ENCODE measurements at regions not wholly inside any gene's neighbourhood (a gene's known extent, or its start where the extent isn't known, plus 50 kb on each side); places are given as distances from the start of the nearest gene placed in this dataset.

DNA sequence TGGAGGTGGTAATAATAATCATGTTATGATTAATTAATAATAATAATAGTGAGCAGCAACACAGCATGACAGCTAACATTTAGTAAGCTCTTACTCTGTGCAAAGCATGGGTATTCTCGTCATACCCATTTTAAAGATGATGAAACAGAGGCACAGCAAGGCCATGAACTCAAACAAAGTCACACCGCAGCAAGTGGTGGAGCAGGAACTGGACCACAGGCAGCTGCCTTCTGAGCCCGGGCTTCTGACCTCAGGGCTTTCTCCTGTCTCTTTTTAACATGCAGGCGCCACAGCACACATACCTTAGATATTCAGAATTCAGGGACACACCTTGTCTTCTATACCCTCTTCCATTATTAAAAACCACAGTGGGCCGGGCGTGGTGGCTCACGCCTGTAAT is 50.7 kb upstream of the SPATA12 start:
- no peak for DNase-seq (ENCODE audit: low spot score)

DNA sequence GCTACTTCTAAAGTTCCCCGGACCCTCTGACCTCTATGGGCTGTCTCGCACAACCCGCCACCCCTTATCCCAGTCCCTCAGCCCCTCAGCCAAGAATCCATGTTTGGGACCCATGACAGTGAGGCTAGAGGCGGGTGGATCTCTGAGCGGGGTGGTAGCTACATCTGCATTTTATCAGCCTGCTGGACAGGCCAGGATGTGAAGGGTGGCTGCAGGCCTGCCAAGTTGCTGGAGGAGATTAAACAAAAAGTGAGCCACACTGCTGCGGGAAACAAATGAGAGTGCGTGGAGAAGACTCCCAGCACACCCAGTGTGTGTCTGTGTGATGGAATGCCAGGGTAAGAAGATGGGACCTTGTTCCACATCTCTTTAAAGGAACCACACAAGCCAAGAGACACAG is 51.1 kb upstream of the SPATA12 start:
- no peak for DNase-seq (ENCODE audit: low spot score)

DNA sequence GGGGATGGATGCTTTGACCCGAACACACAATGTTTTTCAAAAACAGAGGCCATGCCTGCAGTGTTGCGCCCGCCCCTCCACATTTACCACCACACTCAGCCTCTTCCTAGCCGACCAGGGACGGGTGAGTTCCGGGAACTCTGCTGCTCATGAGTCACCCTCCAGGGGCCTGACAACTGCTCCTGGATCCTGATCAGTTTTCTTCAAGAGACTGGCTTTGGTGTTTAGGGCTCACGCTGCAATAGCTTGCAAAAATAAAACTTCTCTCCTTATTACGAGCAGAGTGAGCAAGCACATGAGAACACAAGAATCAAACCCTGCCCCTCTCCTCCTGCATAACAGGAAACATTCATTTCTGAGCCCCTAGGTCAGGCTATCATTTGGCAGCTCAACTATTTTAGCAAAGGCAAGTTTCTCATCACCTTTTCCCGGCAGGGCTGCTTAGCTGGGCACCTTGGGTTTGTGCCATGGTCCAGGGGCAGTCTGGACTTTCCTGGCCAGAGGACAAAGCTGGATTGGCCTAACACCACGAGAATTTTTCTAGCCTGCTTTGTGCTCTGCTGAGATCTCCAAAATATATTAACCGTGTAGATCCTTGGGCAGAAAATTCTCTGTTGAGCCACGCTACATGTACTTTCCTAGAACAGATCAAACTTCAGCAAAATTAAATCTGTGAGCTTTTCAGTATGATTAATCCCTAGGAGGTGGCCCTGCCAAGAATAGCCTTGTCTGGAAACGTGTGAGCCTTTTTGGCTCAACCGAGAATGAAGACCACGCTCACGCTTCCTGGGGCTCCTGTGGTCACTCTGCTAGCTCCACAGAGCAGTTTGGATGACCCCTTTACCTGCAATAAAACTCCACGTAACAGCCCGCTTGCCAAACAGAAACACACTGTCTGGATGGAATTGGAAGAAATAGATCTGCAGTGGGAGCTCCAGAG is 52.7 kb upstream of the SPATA12 start:
- peak; percentile 41 for DNase-seq (ENCODE audit: low spot score)

DNA sequence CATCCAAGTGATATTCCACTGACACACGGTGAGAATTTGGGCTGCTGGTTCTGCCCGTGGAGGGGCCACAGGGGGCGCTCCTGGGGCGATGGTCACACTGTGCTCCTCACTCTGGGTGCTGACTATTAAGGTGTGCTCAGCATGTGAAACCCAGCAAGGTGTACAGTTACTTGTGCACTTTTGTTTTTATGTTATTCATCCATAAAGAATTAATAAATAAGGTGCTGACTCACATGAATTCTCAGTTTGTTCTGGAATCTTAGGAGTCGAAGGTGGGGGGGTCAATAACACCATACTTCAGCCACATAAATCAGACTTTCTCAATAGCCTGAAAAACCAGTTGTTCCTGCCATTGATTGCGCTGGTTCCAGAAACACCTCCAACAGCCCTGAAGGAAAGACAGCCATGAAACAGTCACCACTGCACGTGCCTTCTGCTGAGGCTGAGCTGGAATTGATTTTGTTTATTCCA is 53.5 kb upstream of the SPATA12 start:
- no peak for DNase-seq (ENCODE audit: low spot score)

DNA sequence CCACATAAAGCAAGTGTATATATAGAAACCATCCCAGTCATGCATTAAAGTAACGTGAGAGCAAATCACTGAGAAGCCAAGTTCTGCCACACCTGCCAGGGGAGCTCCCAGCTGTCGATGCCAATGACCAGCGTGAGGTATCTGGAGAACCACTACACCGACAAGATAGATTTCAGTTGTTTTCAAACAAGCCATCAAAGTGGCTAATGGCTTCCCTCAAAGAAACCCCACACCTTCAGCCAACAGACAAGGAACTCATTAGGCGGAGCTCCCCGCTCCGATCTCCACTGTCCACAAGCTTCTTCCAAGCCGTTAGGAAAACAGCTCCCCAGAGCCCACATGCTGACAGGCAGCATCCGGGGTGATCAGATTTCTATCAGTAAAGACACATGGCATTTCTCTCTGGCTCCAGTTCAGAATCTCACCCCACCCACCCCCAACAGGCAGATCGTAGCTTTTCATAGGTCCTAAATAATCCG is 54.2 kb upstream of the SPATA12 start:
- DNase-seq (ENCODE audit: low spot score) = no peak

DNA sequence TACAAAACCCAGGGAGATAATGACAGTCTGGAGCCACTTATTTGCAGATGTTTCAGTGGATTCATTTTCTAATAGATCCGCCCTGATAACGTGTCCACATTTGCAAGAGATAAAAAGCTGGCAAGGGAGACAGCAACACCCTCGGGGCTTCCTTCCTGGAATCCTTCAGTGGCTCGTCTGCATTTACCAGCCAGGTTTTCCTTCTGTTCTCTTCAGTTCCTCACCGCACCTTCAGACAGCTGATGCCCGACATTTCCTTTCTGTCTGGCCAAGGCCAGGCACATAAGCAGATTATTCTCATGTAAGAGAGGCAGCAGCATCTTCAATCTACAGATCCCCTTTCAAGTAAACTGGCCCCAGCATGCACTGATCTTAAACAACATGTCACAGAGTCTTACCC is 56.2 kb upstream of the SPATA12 start:
- no peak for DNase-seq (ENCODE audit: low spot score)

DNA sequence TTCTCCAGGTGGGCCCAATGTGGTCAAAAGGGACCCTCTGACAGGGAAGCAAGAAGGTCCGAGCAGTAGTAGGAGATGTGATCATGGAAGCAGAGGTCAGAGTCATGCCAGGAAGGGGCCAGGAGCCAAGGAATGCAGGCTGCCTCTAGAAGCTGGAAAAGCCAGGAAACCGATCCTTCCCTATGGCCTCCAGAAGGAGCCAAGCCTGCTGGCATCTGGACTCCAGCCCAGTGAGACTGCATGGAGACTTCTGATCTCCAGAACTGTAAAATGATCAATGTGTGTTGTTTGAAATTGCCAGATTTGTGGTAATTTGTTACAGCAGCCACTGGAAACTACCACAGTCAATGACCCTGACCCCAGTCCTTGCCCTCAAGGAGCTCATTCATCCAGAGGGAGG is 56.8 kb upstream of the SPATA12 start:
- no peak for DNase-seq (ENCODE audit: low spot score)

DNA sequence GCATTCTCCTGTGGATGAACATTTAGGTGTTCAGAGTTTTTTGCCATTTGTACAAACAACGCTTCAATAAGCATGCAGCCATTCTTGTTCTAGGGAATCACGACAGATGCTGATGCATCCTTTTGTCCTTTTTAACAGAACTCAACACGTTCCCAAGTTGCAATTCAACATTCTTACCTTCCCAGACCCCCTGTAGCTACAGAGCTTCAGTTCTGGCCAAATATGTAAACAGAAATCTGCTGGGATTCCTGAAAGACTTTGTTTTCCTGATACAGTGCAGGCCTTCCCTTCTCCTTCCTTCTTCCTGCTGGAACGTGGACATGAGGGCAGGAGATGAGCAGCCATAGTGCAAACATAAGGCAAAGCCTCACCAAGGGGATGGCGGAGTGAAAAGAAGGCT is 59.1 kb upstream of the SPATA12 start:
- DNase-seq (ENCODE audit: low spot score) = no peak

DNA sequence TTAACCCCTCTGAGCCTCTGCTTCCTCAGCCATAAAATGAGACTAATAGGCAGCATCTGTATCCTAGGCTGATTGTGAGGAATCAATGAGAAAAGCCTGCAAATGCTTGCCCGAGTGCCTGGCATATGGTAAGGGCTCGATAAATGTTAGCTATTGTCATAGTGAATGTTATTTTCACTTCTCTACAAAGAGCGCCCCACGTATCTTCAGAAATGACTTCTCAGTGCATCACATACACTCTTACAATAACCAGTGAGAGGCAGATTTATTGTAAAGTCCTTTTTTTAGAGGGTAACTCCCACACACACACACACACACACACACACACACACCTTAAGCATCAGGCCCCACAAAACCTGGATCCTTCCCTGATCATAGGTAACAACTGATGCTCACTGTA is 60.5 kb upstream of the SPATA12 start:
- DNase-seq (ENCODE audit: low spot score) = no peak

DNA sequence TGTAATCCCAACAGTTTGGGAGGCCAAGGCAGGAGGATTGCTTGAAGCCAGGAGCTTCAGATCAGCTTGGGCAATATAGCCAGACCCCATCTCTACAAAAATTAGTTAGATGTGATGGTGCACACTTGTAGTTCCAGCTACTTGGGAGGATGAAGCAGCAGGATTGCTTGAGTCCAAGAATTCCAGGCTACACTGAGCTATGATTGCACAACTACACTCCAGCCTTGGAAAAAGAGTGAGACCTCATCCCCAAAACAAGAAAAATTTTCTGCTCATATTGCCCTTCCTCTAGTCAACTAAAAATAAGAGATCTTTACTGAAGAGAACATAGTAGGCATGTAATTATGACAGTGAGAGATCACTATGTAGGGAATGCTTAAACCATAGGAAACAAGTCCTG is 60.9 kb upstream of the SPATA12 start:
- no peak for DNase-seq (ENCODE audit: low spot score)

DNA sequence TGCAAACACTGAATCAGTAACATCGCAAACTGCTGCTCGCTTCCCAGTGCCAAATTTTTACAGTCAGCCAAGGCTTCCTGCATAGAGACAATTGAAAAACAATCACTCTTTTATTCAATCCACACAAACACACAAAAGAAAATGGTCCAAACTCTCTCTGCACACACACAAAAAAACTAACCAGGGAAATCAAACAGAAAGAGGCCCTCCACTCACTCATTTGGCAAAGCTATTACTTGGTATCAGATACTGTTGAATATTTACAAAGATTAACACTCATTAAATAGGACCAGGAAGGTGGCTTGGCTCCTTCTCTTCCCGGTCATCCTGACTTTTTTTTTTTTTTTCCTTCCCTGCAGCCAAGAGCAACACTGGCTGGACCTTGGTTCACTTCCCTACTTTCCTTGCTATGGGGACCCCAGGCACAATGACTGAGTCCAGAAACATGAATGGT is 62.4 kb upstream of the SPATA12 start:
- DNase-seq (ENCODE audit: low spot score) = no peak

DNA sequence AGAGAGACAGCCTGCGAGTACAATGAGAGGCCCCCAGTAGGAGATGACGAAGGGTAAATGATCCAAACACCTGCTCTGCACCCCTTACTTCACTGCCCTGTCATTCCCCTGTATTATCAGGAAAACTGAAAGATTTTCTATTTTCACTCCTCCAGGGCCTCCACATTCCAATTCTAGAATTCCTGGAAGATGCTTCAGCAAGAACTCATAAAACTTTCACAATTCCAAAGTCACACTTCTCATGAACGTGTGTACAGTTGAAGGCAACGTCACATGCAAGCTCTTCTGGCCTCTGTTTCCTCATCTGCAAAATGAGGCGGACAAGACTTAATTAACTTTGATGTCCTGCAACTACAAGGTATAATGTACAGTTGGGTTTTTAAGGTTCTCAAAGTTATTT is 62.8 kb upstream of the SPATA12 start:
- DNase-seq (ENCODE audit: low spot score) = no peak

DNA sequence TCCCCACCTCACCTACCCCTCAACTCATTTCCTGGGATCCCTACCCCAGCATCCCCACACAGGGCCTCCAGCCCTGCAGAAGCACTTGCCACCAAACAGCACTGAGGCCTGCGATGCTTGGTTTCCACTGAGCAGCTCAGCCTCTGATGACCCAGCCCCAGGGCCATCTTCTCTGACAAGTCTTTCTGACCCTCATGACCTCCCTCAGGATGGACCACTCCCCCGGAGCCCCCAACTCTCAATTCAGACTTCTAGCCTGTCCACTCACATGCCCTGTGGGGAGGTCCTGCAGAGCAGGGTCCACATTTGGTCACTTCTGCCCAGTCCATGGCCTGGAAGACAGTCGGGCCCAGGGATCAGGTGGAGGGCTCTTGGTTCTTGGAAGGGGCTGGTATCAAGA is 63.4 kb upstream of the SPATA12 start:
- no peak for DNase-seq (ENCODE audit: low spot score)

DNA sequence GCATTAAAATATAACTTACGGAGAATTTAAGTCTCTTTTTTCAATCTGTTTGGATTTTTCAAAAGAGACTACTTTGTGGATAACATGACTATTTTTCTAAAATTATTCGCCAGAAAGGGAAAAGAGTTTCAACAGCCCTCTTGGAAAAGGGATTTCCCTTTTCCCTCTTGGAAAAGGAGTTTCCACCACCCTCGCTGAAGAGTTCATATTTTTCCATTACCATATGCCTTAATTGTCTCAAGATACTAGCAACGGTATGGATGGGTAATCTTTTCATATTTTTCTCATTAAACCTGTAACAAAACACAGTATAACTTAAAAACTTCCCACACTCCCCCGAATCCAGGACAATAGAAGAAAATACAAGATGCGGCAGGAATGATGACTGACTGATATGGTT is 66.1 kb upstream of the SPATA12 start:
- no peak for DNase-seq (ENCODE audit: low spot score)

DNA sequence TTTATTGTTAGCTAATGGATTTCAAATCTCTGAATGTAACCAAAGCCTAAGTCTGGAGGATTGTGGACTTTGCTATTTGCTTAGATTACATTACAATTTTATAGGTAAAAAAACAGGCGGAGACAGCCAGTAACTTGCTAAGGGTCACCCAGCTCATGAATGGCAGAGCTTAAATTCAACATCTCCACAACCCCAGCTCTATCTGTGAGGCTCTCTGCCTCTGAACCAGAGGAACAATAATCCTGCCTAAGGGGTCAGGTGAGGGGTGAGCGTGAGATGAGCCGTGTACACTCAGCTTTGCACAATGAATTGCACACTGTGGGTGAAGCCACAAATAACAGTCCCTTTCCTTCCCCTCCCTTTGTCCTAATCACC is 69.8 kb upstream of the SPATA12 start:
- no peak for DNase-seq (ENCODE audit: low spot score)

DNA sequence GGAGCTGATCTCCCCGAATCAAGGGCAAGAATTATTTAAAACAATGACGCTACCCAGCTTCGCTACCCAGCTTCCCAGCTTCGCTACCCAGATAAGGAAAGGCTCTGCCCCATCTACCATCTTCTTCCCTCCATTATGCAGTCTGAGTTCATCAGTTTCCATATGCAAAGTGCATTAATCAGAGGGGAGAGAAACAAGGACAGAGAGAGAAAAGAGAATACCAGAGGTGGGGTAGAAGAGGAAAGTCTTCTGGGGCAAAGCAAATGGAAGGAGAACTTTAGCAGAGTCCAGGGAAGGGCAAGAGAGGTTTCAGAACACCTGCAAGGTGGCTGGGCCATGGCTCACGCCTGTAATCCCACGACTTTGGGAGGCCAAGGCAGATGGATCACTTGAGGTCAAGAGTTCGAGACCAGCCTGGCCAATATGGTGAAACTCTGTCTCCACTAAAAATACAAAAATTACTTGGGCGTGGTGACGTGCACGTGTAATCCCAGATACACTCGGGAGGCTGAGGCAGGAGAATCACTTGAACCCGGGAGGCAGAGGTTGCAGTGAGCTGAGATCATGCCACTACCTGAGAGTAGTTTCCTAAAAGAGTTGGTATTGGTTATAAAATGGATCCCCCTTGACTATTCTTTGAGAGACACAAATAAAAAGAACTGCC is 70.4 kb upstream of the SPATA12 start:
- no peak for DNase-seq (ENCODE audit: low spot score)

DNA sequence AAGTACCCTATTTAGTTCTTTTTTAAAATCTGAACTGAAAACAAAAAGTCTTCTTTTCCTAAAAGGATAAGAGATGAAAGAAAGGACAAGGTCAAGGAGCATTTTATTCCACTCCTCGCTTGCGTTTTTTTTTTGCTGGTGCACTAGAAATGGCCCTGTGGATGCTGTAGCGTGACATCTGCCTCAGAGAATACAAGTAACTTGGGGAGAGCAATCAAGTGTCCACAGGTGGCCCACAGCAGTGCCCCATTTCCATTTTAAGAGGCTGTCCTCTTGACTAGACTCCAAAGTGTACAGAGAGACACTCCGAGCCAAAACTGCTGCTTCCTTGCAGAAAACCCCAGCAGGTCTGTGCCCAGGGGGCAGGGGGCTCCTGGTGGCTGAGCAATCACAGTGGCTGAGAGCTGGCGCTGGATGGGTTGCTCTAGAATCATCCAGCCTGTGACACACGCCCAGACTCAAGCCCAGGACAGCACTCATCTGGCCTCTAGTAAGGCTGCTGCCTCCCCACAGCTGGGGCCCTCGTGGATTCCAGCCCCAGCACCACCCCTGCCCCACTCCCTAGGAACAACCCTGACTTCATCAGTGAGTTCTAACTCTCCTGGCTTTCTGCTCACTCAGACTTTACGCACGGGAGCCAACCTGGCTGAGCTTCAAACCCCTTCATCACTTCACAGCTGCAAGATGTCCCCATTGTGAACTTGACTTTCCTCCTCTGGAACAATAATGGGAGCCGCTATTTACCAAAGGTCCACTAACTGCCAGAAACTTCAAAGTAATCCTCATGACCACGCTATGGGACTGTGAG is 71.1 kb upstream of the SPATA12 start:
- DNase-seq (ENCODE audit: low spot score) = no peak

DNA sequence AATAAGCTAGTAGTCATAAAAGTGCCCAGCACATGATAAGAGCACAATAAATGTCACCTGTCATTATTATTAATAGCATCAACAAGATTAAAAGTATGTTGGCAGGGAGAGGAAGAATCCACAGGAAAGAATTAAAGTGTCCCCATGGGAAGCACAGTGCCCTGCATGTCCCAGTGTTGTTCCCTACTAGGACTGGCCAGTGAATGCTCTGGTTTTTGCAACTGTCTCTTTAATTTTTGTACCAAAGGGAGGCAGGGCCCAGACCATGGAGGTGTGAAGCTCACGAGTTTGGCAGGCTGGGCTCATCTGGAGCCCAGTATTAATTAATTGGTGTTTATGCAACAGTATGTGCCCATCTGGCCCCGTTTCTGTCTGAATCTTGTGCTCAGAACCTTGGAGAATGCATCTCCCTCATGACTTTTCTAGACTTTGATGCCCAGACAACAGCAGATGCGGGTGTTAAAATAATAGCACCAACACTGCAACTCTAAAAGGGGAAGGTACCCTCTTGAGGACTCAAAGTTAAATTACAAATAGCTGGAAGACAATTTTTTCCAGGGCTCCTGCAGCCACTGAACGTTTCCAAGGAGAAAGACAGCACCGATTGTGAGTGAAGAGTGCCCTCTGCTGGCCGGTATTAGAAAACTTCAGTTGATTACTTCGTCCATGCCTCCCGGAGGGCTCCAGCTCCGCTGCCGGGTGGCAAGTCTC is 71.9 kb upstream of the SPATA12 start:
- DNase-seq (ENCODE audit: low spot score) = peak; percentile 71

DNA sequence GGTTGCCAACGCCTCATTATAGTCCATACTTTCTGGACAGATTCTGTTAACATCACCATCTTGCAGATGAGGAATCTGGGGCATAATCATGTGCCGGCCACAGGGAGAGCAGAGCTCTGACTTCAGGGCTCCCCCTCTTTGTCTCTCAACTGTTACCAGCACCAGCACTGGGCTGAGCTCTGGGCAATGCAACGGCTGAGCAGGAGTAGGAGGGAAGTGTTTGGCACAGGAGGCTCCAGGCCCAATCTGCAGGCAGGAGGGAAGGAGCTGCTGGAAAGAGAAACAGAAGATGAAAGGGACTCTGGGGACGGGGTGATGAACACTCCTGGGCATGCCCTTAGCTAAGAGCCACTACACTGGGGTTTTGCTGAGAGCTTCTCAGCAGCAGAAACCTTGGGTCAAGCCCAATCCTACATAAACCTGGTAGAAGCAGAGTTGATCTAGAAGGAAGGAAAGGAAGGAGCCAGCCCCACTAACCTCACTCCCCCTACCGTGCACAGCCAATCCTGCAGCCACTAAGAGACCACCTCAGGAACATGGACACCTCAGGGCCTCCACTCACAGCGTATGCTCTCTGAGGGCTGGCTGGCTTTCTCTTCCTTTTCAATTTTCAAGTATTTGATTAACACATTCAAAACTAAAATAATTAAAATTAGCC is 73.1 kb upstream of the SPATA12 start:
- peak; percentile 45 for DNase-seq (ENCODE audit: low spot score)

DNA sequence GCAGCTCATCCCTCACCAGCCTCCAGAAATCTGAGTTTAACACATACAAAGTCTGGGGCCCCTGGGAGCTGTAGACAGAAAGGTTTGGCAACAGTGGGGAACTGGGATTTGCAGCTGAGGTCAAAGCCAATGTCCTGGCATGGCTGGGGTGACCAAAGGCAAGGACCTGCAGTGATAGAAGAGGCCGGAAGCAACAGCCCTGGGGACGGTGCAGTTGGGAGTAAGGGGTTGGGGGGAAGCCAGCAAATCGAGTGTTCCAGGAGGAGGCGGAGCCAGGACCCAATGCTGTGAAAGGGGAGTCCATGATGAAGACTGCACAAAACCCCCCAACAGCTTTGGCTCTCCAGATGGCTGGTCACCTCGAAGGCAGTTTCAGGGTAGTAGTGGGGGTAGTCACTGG is 74.1 kb upstream of the SPATA12 start:
- DNase-seq (ENCODE audit: low spot score) = no peak

DNA sequence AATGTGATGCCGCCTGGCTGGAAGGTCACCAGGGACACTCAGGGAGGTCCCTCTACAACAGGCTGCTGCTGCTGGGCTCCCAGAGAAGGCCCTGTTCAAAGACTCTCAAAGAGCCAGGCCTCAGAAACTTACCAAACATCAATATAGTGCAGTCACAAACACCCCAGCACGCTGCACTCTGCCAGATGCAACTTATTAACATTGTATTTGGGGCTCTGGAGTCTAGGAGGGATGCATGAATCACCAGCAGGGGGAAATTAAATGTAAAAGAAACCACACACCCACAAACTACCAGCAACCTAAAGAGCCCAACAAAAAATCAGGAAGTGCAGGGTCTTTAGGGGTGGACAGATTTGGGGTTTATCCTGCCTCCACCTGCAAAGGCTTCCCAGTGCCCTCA is 74.6 kb upstream of the SPATA12 start:
- DNase-seq (ENCODE audit: low spot score) = no peak

Measured in kidney capillary endothelial cell (primary cell).